PC-3 (cell line): ENCODE measurements at regions not wholly inside any gene's neighbourhood (a gene's known extent, or its start where the extent isn't known, plus 50 kb on each side); places are given as distances from the start of the nearest gene placed in this dataset.

ENCODE experiments used
- EZH2phosphoT487 ChIP-seq: fragments of 300-600 bp; sonication (generic); IDR thresholded peaks from 2 replicates; pipeline ENCODE4 v1.6.1; 2018; ENCODE audit warnings: mild to moderate bottlenecking, antibody characterized with exemption, low read length, borderline replicate concordance
- TF ChIP-seq, protein P1 (sequence below): fragments of 300-600 bp; sonication (generic); conservative IDR thresholded peaks from 2 replicates; pipeline ENCODE4 v1.5.1; 2017; ENCODE audit warnings: antibody characterized with exemption, low read depth, mild to moderate bottlenecking, low read length

DNA sequence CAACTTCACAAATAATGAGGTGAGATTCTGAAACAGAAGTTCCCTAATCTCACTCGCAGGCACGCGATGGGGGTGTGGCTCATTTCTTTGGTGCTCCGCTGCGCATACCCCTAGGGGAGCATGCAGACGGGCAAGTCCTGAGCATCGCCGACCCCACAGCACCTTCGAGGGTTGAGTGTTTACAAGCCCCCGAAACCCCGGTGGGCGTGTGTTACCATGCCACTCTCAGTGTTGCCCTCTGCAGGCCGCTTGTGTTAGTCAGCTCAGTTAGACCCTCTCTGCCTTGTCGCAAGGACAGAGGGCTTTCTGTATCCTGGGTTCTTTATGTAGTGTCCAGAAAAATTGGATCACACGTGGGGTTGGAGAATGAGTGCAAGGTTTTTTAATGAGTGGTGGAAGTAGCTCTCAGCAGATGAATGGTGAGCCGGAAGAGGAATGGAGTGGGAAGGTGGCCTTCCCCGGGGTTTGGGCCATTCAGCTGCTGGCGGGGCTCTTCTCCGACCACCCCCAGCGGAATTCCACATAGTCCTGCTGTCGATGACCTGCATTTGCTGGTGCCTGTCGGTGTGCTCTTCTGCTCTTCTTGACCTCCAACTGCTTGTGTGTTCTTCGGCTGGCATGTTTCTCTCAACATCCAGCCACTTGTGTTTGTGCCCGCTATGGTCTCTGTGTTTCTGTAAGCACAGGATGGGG lies 191.3 kb downstream of the RPRM start:
- TF ChIP-seq, protein P1, sequence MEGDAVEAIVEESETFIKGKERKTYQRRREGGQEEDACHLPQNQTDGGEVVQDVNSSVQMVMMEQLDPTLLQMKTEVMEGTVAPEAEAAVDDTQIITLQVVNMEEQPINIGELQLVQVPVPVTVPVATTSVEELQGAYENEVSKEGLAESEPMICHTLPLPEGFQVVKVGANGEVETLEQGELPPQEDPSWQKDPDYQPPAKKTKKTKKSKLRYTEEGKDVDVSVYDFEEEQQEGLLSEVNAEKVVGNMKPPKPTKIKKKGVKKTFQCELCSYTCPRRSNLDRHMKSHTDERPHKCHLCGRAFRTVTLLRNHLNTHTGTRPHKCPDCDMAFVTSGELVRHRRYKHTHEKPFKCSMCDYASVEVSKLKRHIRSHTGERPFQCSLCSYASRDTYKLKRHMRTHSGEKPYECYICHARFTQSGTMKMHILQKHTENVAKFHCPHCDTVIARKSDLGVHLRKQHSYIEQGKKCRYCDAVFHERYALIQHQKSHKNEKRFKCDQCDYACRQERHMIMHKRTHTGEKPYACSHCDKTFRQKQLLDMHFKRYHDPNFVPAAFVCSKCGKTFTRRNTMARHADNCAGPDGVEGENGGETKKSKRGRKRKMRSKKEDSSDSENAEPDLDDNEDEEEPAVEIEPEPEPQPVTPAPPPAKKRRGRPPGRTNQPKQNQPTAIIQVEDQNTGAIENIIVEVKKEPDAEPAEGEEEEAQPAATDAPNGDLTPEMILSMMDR, result peak; percentile 62
- no peak for TF ChIP-seq EZH2phosphoT487
